Bronchial epithelial cell (primary cell): ENCODE measurements at regions not wholly inside any gene's neighbourhood (a gene's known extent, or its start where the extent isn't known, plus 50 kb on each side); places are given as distances from the start of the nearest gene placed in this dataset.

Source experiments
- DNase-seq: peaks from one replicate; pipeline ENCODE4 v3.0.0-alpha.2; 2010; ENCODE audit warnings: low read depth
- FAIRE-seq: peaks from 2 replicates; lab custom pipeline; 2011; peaks lifted over from hg19 to GRCh38; lab: Jason Lieb, UNC
- H3K27me3 ChIP-seq: 2 replicates; pipeline ENCODE4 v1.5.1; 2011; ENCODE audit warnings: low read length; ENCODE audit not compliant: control insufficient read depth, insufficient read depth
- H3K36me3 ChIP-seq: 2 replicates; pipeline ENCODE4 v1.5.1; 2011; ENCODE audit warnings: low read length; ENCODE audit not compliant: control insufficient read depth, insufficient read depth
- H3K4me3 ChIP-seq: 2 replicates; pipeline ENCODE4 v1.5.1; 2011; ENCODE audit warnings: mild to moderate bottlenecking, low read depth, low read length, control low read depth
- TF ChIP-seq, protein P1 (sequence below): IDR thresholded peaks from 2 replicates; pipeline ENCODE4 v1.5.1; 2011; ENCODE audit warnings: mild to moderate bottlenecking, moderate library complexity, low read length, control low read depth, inconsistent platforms; ENCODE audit not compliant: insufficient read depth, severe bottlenecking

DNA sequence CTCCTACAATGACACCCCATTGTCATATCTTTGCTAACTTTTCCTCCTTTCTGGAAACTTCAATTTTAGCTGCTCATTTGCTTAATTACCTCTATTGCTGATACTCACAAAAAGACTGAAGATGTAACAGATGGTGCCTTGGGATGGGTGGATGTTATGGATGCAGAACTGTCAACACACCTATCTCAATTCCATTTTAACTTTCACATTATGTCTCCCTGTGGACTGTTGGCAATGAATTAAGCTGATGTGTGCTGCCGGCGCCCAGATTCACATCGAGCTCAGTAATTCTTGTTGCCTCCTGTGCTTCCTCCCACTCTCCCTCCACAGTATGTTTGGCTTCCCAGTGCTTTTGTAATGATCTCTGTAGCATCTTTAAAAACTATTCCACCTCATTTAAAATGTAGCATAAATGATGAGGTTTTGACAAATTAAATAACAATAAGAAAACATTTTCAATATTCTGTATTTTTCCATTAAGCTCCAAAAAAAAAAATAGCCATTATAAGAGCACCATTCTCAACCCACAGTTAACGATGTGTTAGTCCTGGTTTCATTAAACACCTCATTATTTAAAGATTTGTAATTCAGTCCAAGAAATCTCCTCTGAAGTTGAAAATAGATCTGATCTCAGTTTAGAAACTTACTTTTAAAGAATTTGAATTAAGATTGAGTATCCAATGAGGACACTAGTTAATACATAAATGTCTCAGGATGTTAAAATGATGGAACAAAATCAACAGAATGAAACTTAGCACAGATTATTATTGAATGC, 99.9 kb upstream of the FAM216B start:
- DNase-seq (no peak), FAIRE-seq (no peak)
- H3K36me3 ChIP-seq = no peaks in the 10 kb centered on the region
- H3K27me3 ChIP-seq = no peaks in the 10 kb centered on the region
- H3K4me3 ChIP-seq = no peak overlapping the region
- TF ChIP-seq, protein P1, sequence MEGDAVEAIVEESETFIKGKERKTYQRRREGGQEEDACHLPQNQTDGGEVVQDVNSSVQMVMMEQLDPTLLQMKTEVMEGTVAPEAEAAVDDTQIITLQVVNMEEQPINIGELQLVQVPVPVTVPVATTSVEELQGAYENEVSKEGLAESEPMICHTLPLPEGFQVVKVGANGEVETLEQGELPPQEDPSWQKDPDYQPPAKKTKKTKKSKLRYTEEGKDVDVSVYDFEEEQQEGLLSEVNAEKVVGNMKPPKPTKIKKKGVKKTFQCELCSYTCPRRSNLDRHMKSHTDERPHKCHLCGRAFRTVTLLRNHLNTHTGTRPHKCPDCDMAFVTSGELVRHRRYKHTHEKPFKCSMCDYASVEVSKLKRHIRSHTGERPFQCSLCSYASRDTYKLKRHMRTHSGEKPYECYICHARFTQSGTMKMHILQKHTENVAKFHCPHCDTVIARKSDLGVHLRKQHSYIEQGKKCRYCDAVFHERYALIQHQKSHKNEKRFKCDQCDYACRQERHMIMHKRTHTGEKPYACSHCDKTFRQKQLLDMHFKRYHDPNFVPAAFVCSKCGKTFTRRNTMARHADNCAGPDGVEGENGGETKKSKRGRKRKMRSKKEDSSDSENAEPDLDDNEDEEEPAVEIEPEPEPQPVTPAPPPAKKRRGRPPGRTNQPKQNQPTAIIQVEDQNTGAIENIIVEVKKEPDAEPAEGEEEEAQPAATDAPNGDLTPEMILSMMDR = no peak

DNA sequence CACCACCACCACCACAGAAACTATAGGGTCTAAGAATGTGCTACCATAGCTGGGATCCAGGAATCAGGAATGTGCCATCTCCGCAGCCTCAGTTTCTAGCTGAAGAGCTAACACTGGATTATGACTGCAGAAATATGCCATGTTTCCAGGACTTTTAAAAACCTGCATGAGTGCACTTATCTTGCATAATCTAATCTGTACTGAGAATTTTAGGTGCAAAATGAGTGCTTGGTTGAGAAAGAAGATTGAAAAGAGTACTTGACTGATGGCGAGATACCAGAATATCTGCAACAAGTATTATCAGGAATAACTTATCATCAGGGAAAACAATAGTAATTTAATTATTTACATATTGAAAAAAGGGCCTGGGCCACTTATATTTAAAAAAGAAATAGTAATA, 97.2 kb upstream of the FAM216B start:
- no peaks in the 10 kb centered on the region for H3K36me3 ChIP-seq
- H3K4me3 ChIP-seq = no peak overlapping the region
- FAIRE-seq (no peak), DNase-seq (no peak)
- no peaks in the 10 kb centered on the region for H3K27me3 ChIP-seq
- TF ChIP-seq, protein P1 = no peak

DNA sequence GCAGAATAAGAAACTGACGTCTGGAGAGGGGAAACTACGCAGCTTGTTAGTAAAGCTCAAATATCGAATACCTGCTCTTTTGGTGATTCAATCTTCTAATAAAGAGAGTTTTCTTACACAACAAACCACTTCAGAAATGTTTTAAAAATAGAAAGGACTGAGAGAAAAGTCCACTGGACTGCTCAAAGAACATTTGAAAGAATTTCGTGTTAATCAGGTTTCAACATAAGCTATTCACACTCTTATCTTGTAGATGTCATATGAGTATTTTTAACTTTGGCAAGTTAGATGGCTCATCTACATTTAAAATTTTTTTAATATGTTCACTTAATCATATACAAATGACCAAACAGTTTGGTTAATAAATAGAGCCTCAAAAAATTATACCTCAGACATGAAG, 95.6 kb upstream of the FAM216B start:
- H3K4me3 ChIP-seq = no peak overlapping the region
- H3K27me3 ChIP-seq = no peaks in the 10 kb centered on the region
- FAIRE-seq (no peak), DNase-seq (no peak)
- TF ChIP-seq, protein P1 = no peak
- no peaks in the 10 kb centered on the region for H3K36me3 ChIP-seq

DNA sequence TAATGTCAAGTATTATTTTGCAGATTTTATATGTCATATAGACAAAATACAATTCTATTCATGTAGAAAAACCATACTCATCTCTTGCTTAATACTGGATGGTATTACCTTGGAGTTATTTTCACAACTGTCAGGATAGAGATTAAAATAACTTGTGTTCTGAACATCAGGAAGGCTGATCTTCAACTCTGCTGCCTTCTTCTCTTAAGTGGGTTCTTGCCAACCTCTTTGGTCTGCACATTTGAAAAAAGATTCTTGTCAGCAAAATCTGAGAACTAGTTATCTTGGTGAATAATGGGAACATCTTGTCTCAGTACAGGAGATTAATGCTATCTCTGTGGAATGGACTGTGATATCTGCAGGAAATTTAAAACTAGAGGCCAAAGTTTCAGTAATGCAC, 95.2 kb upstream of the FAM216B start:
- FAIRE-seq (no peak), DNase-seq (no peak)
- TF ChIP-seq, protein P1 = no peak
- Histone ChIP-seq H3K36me3 (no peaks in the 10 kb centered on the region), H3K4me3 (no peak overlapping the region), H3K27me3 (no peaks in the 10 kb centered on the region)

DNA sequence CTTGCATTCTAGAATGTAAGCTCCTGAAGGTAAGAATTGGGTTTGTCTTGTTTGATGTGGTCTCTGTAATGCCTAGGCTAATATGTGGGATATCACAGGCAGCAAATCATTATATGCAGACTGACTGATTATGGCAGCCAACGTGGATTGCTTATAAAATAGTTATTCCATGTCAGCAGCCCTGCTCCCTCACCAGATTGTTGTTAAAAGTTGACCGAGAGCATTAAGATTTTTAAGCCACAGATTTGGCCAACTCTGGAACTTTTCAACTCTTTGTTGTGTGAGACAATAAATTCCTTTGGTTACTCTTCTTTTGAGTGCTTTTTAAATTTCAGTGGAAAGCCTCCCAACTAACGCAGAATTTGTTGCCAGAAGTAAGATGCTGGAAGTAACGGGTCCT, 92.6 kb upstream of the FAM216B start:
- Histone ChIP-seq H3K36me3 (no peaks in the 10 kb centered on the region), H3K27me3 (no peaks in the 10 kb centered on the region), H3K4me3 (no peak overlapping the region)
- no peak for FAIRE-seq
- no peak for DNase-seq
- TF ChIP-seq, protein P1 = no peak

DNA sequence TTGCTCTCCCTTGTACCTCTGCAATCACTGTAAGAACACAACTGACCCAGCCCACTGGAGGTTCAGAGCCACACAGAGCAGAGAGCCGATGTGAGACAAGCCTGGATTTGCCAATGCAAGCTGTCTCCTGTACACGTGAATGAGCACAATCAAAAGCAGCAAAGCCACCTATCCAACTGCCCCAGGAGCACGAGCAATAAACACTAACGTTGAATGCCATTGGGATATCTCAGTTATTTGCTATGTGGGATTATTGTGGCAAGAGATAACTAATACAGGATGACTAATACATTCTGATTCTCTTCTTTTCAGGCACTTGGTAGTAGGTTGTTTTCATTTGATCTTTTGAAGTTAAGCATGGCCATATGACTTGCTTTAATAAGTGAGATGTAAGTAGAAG, 85.2 kb upstream of the FAM216B start:
- TF ChIP-seq, protein P1 = no peak
- H3K4me3 ChIP-seq = no peak overlapping the region
- DNase-seq (peak; percentile 100), FAIRE-seq (peak; percentile 100)
- H3K27me3 ChIP-seq = no peaks in the 10 kb centered on the region
- H3K36me3 ChIP-seq = no peaks in the 10 kb centered on the region
